OCI-LY7 (cell line): ENCODE measurements at regions not wholly inside any gene's neighbourhood (a gene's known extent, or its start where the extent isn't known, plus 50 kb on each side); places are given as distances from the start of the nearest gene placed in this dataset.

Source experiments
- BruUV-seq: library from RNA; stranded (reverse); fragments of 400-500 nt; replicated peaks from 2 replicates; lab custom pipeline; 2021; lab: Mats Ljungman, UMichigan
- CTCF ChIA-PET: fragments of 300-600 bp; sonication (Branson Sonifier 250); formaldehyde crosslinking; loops from one replicate; lab custom pipeline; 2022; ENCODE audit warnings: antibody characterized with exemption; ENCODE audit not compliant: unreplicated experiment; lab: Charles Lee
- POLR2A ChIA-PET: fragments of 300-600 bp; sonication (Branson Sonifier 250); formaldehyde crosslinking; loops from one replicate; lab custom pipeline; 2022; ENCODE audit warnings: antibody characterized with exemption; lab: Charles Lee
- DNase-seq: peaks from one replicate; pipeline ENCODE4 v3.0.0-alpha.2; 2015; ENCODE audit warnings: low spot score
- H2AFZ ChIP-seq: fragments of 200-600 bp; sonication (generic), shearing (Covaris generic); 2 replicates; pipeline ENCODE4 v1.6.1; 2014; ENCODE audit warnings: mild to moderate bottlenecking, antibody characterized with exemption, low read length, moderate library complexity
- H3K27ac ChIP-seq: fragments of 200-600 bp; sonication (generic); 2 replicates; pipeline ENCODE4 v1.5.1; 2014; ENCODE audit warnings: mixed run types, low read depth, mild to moderate bottlenecking, moderate library complexity, low read length, inconsistent platforms; ENCODE audit not compliant: poor library complexity, severe bottlenecking
- H3K36me3 ChIP-seq: fragments of 200-600 bp; sonication (generic); 2 replicates; pipeline ENCODE4 v1.6.1; 2014; ENCODE audit warnings: mild to moderate bottlenecking, antibody characterized with exemption, low read length, moderate library complexity, mixed read lengths; ENCODE audit not compliant: insufficient read depth
- H3K4me1 ChIP-seq: fragments of 200-600 bp; sonication (generic); 2 replicates; pipeline ENCODE4 v1.5.1; 2014; ENCODE audit warnings: mild to moderate bottlenecking, low read length; ENCODE audit not compliant: insufficient read depth, poor library complexity, severe bottlenecking
- H3K4me2 ChIP-seq: fragments of 200-600 bp; sonication (generic); 2 replicates; pipeline ENCODE4 v1.6.1; 2014; ENCODE audit warnings: mild to moderate bottlenecking, low read length
- H3K4me3 ChIP-seq: fragments of 200-600 bp; sonication (generic); 2 replicates; pipeline ENCODE4 v1.5.1; 2014; ENCODE audit warnings: mild to moderate bottlenecking, low read depth, low read length; ENCODE audit not compliant: poor library complexity, severe bottlenecking
- H3K79me2 ChIP-seq: fragments of 200-600 bp; sonication (generic); 2 replicates; pipeline ENCODE4 v1.6.1; 2016; ENCODE audit warnings: low read depth, mild to moderate bottlenecking, low read length, moderate library complexity, mixed read lengths; ENCODE audit not compliant: insufficient read depth
- H3K9me2 ChIP-seq: fragments of 200-600 bp; sonication (generic); 2 replicates; pipeline ENCODE4 v1.6.1; 2016; ENCODE audit warnings: mild to moderate bottlenecking, low read length, mixed read lengths; ENCODE audit not compliant: insufficient read depth
- H3K9me3 ChIP-seq: fragments of 200-600 bp; sonication (generic); 2 replicates; pipeline ENCODE4 v1.6.1; 2014; ENCODE audit warnings: mild to moderate bottlenecking, mixed run types, low read length, mixed read lengths
- H4K20me1 ChIP-seq: fragments of 200-600 bp; sonication (generic); 2 replicates; pipeline ENCODE4 v1.6.1; 2014; ENCODE audit warnings: mild to moderate bottlenecking, antibody characterized with exemption, low read length, moderate library complexity, mixed read lengths; ENCODE audit not compliant: insufficient read depth
- CTCF ChIP-seq: fragments of 200-600 bp; sonication (generic); conservative IDR thresholded peaks from 2 replicates; pipeline ENCODE4 v1.5.1; 2014; ENCODE audit warnings: mild to moderate bottlenecking, antibody characterized with exemption, low read length, moderate library complexity, mixed read lengths
- EZH2phosphoT487 ChIP-seq: fragments of 200-600 bp; sonication (generic); IDR thresholded peaks from 2 replicates; pipeline ENCODE4 v1.6.1; 2018; ENCODE audit warnings: low read depth, borderline replicate concordance, mild to moderate bottlenecking, mixed run types, antibody characterized with exemption, low read length, moderate library complexity, mixed read lengths
- intact Hi-C: fragments of 100-400 bp; cut with micrococcal nuclease; formaldehyde crosslinking; loops from one replicate; pipeline ENCODE4 v1.10.0; 2022; ENCODE audit not compliant: unreplicated experiment

DNA sequence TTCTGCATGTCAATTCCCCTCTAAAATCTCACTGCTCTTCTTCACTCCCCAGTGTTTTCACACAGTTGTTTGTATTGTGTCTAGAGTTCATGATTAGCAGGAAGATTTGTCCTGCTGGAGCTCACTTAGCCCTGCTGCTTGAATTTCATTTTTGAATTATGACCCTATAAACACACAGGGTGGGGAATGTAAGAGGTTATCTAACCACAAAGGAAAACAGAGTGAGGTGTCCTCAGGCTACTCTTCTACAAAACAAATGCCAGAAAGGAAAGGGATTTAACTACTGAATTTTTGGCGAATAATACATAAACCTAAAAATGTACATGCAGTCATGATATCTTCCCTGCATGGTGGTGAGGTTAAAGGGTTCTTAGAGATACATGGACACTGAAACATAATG is 215.1 kb upstream of the CNTN4 start:
- Histone ChIP-seq H3K4me3 (no peak overlapping the region), H3K36me3 (no peaks in the 10 kb centered on the region), H3K4me2 (no peak overlapping the region), H3K27ac (no peak overlapping the region), H3K9me2 (no peaks in the 10 kb centered on the region), H2AFZ (no peak overlapping the region), H3K79me2 (no peaks in the 10 kb centered on the region), H3K4me1 (no peaks in the 10 kb centered on the region), H4K20me1 (no peaks in the 10 kb centered on the region), H3K9me3 (no peaks in the 10 kb centered on the region)
- DNase-seq: no peak
- CTCF ChIA-PET: no interaction called here
- TF ChIP-seq CTCF (no peak), EZH2phosphoT487 (no peak)
- POLR2A ChIA-PET: no interaction called here
- intact Hi-C loops: no loop called here
- BruUV-seq: no TSS peak

GRCh38 chr3:1892459-1892858 is 206.2 kb upstream of the CNTN4 start:
- no peak for DNase-seq
- Histone ChIP-seq H3K9me3 (no peaks in the 10 kb centered on the region), H3K36me3 (no peaks in the 10 kb centered on the region), H3K4me2 (no peak overlapping the region), H4K20me1 (no peaks in the 10 kb centered on the region), H3K4me1 (no peaks in the 10 kb centered on the region), H2AFZ (no peak overlapping the region), H3K79me2 (no peaks in the 10 kb centered on the region), H3K4me3 (no peak overlapping the region), H3K9me2 (no peaks in the 10 kb centered on the region), H3K27ac (no peak overlapping the region)
- TF ChIP-seq EZH2phosphoT487: no peak
- no peak for TF ChIP-seq CTCF
- BruUV-seq: no TSS peak
- CTCF ChIA-PET: no interaction called here
- intact Hi-C loops: no loop called here
- POLR2A ChIA-PET: interaction anchor here (0.6 kb wide), 1 partner anchor 233 kb away, joined by 3 read pairs; no protein-coding TSS in a partner anchor

DNA sequence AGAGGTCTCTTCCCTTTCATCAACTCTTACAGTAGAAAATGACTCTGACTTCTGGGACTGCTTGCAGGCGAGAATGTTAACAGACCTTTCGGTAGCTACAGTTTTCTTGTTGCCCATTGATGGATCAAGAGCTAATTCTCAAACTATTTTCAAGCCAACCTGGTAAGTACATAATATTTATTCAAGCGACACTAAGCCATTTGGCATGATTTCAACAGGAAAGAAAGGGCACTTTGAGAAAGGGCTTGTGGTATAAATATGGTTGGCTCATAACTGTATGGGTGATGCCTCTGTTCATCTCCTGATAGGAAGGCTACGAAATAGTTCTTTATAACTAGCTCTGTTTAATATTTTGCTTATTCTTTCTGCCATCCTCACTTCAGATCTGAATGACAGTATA is 196.2 kb upstream of the CNTN4 start:
- no peak for DNase-seq
- no TSS peak for BruUV-seq
- no peak overlapping the region for H2AFZ ChIP-seq
- intact Hi-C loops: no loop called here
- H3K9me2 ChIP-seq: no peaks in the 10 kb centered on the region
- CTCF ChIA-PET: no interaction called here
- H3K79me2 ChIP-seq: no peaks in the 10 kb centered on the region
- H3K4me2 ChIP-seq: no peak overlapping the region
- no peaks in the 10 kb centered on the region for H4K20me1 ChIP-seq
- H3K9me3 ChIP-seq: no peaks in the 10 kb centered on the region
- POLR2A ChIA-PET: no interaction called here
- no peaks in the 10 kb centered on the region for H3K36me3 ChIP-seq
- no peak overlapping the region for H3K4me3 ChIP-seq
- no peak for TF ChIP-seq EZH2phosphoT487
- TF ChIP-seq CTCF: no peak
- no peak overlapping the region for H3K27ac ChIP-seq
- no peaks in the 10 kb centered on the region for H3K4me1 ChIP-seq
